H1 (cell line): ENCODE measurements at regions not wholly inside any gene's neighbourhood (a gene's known extent, or its start where the extent isn't known, plus 50 kb on each side); places are given as distances from the start of the nearest gene placed in this dataset.

Source experiments
- POLR2A ChIP-seq, 2 experiments: IDR thresholded peaks; 1 replicate in 1 of 2; 2 replicates in 1 of 2; pipeline ENCODE4 v1.6.1; 2011; ENCODE audit warnings: low read depth in 2 of 2, low read length in 2 of 2, mild to moderate bottlenecking in 2 of 2; ENCODE audit errors: control extremely low read depth in 1 of 2
- POU5F1 ChIP-seq: IDR thresholded peaks from 2 replicates; pipeline ENCODE4 v1.6.1; 2011; ENCODE audit warnings: low read depth, mild to moderate bottlenecking, low read length, moderate library complexity
- TF ChIP-seq, protein P1 (sequence below): fragments of 300-600 bp; sonication (generic); IDR thresholded peaks from 2 replicates; pipeline ENCODE4 v1.7.1; 2012; ENCODE audit warnings: low read length, moderate library complexity, mild to moderate bottlenecking, inconsistent platforms; ENCODE audit not compliant: insufficient replicate concordance

DNA sequence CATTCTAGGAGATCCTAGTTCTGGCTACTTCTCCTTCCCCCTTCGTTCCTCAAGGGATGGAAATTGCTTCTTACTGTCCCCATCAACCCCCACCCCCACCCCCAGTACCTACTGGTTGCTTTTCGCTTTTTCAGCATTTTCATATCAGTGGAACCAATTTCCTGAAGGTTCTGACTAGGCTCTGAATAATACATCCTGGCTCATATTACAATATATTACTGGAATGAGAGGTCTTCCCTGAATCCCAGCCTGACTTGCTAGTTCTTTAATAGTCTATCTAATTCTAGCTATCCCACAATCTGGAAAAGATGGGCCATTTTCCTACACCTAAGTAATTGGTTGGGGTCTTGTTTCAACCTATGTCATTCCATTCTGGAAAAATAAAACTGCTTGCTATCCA, 207.4 kb downstream of the COG6 start (continued):
- TF ChIP-seq, protein P1, sequence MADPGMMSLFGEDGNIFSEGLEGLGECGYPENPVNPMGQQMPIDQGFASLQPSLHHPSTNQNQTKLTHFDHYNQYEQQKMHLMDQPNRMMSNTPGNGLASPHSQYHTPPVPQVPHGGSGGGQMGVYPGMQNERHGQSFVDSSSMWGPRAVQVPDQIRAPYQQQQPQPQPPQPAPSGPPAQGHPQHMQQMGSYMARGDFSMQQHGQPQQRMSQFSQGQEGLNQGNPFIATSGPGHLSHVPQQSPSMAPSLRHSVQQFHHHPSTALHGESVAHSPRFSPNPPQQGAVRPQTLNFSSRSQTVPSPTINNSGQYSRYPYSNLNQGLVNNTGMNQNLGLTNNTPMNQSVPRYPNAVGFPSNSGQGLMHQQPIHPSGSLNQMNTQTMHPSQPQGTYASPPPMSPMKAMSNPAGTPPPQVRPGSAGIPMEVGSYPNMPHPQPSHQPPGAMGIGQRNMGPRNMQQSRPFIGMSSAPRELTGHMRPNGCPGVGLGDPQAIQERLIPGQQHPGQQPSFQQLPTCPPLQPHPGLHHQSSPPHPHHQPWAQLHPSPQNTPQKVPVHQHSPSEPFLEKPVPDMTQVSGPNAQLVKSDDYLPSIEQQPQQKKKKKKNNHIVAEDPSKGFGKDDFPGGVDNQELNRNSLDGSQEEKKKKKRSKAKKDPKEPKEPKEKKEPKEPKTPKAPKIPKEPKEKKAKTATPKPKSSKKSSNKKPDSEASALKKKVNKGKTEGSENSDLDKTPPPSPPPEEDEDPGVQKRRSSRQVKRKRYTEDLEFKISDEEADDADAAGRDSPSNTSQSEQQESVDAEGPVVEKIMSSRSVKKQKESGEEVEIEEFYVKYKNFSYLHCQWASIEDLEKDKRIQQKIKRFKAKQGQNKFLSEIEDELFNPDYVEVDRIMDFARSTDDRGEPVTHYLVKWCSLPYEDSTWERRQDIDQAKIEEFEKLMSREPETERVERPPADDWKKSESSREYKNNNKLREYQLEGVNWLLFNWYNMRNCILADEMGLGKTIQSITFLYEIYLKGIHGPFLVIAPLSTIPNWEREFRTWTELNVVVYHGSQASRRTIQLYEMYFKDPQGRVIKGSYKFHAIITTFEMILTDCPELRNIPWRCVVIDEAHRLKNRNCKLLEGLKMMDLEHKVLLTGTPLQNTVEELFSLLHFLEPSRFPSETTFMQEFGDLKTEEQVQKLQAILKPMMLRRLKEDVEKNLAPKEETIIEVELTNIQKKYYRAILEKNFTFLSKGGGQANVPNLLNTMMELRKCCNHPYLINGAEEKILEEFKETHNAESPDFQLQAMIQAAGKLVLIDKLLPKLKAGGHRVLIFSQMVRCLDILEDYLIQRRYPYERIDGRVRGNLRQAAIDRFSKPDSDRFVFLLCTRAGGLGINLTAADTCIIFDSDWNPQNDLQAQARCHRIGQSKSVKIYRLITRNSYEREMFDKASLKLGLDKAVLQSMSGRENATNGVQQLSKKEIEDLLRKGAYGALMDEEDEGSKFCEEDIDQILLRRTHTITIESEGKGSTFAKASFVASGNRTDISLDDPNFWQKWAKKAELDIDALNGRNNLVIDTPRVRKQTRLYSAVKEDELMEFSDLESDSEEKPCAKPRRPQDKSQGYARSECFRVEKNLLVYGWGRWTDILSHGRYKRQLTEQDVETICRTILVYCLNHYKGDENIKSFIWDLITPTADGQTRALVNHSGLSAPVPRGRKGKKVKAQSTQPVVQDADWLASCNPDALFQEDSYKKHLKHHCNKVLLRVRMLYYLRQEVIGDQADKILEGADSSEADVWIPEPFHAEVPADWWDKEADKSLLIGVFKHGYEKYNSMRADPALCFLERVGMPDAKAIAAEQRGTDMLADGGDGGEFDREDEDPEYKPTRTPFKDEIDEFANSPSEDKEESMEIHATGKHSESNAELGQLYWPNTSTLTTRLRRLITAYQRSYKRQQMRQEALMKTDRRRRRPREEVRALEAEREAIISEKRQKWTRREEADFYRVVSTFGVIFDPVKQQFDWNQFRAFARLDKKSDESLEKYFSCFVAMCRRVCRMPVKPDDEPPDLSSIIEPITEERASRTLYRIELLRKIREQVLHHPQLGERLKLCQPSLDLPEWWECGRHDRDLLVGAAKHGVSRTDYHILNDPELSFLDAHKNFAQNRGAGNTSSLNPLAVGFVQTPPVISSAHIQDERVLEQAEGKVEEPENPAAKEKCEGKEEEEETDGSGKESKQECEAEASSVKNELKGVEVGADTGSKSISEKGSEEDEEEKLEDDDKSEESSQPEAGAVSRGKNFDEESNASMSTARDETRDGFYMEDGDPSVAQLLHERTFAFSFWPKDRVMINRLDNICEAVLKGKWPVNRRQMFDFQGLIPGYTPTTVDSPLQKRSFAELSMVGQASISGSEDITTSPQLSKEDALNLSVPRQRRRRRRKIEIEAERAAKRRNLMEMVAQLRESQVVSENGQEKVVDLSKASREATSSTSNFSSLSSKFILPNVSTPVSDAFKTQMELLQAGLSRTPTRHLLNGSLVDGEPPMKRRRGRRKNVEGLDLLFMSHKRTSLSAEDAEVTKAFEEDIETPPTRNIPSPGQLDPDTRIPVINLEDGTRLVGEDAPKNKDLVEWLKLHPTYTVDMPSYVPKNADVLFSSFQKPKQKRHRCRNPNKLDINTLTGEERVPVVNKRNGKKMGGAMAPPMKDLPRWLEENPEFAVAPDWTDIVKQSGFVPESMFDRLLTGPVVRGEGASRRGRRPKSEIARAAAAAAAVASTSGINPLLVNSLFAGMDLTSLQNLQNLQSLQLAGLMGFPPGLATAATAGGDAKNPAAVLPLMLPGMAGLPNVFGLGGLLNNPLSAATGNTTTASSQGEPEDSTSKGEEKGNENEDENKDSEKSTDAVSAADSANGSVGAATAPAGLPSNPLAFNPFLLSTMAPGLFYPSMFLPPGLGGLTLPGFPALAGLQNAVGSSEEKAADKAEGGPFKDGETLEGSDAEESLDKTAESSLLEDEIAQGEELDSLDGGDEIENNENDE, result no peak
- TF ChIP-seq POU5F1 (no peak), POLR2A (IDR thresholded peaks at IDR 0.05; ENCODE audit: control extremely low read depth in 1 of 2, low read depth in 2 of 2, low read length in 2 of 2) (no peak)
